SK-N-SH (cell line): ENCODE measurements at regions not wholly inside any gene's neighbourhood (a gene's known extent, or its start where the extent isn't known, plus 50 kb on each side); places are given as distances from the start of the nearest gene placed in this dataset.

Source experiments
- TAF1 ChIP-seq: IDR thresholded peaks from 2 replicates; pipeline ENCODE4 v1.6.1; 2012; ENCODE audit warnings: low read depth, mild to moderate bottlenecking, low read length, moderate library complexity, borderline replicate concordance
- TF ChIP-seq, protein P1 (sequence below): fragments of 200-600 bp; sonication (generic); IDR thresholded peaks from 2 replicates; pipeline ENCODE4 v1.6.1; 2017; ENCODE audit warnings: antibody characterized with exemption, mild to moderate bottlenecking, moderate library complexity
- TF ChIP-seq, protein P2 (sequence below): IDR thresholded peaks from 2 replicates; pipeline ENCODE4 v1.4.0; 2012; ENCODE audit warnings: low read depth

DNA sequence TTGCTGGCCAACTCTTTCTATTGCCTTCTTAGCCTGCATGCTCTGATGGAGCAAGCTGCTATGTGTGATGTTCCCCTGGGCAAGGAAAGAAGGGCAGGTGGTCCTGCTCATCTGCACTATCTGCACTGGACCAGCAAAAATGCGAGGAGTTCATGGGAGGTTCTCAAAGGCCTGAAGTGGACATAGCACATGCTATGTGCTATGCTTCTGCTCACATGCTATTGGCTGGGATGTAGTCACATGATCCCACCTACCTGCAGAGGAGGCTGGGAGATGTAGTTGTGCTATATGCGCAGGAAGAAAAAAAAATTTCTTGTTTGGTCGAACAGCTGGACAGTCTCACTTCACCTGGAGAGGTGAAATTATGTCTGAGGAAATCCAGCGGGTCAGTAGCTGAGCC, 587.7 kb downstream of the MATN1 start:
- TF ChIP-seq, protein P1, sequence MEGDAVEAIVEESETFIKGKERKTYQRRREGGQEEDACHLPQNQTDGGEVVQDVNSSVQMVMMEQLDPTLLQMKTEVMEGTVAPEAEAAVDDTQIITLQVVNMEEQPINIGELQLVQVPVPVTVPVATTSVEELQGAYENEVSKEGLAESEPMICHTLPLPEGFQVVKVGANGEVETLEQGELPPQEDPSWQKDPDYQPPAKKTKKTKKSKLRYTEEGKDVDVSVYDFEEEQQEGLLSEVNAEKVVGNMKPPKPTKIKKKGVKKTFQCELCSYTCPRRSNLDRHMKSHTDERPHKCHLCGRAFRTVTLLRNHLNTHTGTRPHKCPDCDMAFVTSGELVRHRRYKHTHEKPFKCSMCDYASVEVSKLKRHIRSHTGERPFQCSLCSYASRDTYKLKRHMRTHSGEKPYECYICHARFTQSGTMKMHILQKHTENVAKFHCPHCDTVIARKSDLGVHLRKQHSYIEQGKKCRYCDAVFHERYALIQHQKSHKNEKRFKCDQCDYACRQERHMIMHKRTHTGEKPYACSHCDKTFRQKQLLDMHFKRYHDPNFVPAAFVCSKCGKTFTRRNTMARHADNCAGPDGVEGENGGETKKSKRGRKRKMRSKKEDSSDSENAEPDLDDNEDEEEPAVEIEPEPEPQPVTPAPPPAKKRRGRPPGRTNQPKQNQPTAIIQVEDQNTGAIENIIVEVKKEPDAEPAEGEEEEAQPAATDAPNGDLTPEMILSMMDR = no peak
- no peak for TF ChIP-seq TAF1
- TF ChIP-seq, protein P2, sequence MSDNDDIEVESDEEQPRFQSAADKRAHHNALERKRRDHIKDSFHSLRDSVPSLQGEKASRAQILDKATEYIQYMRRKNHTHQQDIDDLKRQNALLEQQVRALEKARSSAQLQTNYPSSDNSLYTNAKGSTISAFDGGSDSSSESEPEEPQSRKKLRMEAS = no peak
